Umbilical cord (tissue), 1 donor: ENCODE measurements at regions not wholly inside any gene's neighbourhood (a gene's known extent, or its start where the extent isn't known, plus 50 kb on each side); places are given as distances from the start of the nearest gene placed in this dataset.

Experiments used
- DNase-seq: peaks from one replicate; pipeline ENCODE4 v3.0.0-alpha.2; 2015; ENCODE audit warnings: low spot score

DNA sequence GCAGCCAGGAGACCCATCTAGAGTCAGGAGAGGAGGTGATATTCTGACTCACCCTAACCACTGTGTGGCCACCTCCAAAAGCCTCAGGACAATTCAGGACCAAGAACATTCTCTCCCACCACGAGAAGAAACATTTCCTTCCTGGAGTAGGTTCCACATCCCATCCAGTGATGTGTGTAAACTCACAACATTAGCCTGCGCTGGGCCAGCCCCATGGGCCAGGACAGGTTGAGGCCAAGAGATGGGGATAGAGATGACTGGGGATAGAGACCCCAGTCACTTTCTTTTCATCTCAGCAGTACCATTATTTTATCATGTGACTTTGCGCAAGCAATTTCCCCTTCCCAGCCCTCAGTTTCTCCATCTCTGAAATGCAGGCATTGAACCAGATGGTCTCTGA lies 126.6 kb upstream of the PTPRT start:
- no peak for DNase-seq

DNA sequence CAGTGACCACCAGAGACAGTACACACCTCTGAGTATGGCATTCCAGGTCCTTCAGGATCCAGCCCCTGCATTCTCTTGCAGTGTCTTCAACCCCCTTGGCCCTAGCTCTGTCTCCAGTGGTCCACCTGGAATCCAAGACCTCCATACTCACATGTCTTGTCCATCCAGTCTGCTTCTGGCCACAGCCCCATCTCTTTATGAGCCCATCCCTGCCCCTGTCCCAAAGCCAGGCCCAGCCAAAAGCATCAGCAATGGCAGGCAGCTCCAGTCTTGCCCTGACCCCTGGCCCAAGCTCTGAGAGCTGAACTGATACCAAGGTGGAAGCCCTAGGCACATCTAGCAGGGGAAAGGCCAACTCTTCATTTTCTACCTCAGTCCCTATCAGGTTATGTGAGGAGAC lies 119.6 kb upstream of the PTPRT start:
- DNase-seq: no peak

DNA sequence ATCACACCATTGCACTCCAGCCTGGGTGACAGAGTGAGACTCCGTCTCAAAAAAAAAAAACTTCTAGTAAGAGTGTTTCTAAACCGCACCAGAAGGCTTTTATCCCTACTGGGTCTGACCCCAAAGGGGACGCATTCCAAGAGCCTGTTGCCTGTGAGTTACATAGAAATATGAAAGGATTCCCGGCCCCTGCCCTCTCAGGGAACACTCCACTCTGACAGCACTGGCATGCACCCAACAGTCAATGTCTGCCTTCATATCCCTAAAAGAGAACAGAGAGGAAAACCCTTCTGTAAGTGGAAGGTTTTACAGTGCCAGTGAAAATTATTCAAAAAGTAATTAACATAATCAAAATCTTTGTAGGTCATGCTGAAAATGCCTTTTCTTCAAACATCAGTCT lies 117.1 kb upstream of the PTPRT start:
- DNase-seq: no peak

DNA sequence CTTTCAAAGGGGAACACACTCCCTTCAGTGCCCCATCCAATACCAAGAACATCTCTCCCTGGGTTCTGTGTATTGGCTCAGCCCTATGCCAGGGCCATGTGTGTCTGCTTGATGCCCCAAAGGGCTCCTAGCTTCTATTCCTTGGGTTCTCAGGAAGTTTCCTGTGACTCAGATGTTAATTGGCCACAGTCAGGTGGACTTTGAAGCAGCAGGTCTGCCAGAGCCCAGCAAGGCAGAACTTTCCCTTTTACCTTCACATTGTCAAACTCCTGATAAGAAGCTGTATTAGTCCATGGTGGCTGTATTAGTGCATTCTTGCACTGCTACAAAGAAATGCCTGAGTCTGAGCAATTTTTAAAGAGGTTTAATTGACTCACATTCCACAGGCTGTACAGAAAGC lies 116.0 kb upstream of the PTPRT start:
- no peak for DNase-seq

DNA sequence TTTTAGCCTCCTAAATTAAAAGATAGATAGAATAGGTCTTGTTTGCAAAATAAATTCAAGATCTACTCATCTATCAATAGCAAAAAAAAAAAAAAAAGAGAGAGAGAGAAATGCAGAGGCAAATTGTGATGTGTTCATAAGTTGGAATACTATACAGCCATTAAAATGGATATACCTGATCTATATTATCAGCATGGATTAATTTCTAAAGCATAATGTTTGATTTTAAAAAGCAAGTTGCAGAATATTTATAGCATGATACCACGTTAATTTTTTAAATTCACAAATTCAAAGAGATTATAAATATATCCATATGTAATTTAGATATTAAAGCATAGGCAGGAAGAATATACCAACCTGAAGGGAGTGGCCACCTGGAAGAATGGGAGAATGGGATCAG lies 114.9 kb upstream of the PTPRT start:
- no peak for DNase-seq

DNA sequence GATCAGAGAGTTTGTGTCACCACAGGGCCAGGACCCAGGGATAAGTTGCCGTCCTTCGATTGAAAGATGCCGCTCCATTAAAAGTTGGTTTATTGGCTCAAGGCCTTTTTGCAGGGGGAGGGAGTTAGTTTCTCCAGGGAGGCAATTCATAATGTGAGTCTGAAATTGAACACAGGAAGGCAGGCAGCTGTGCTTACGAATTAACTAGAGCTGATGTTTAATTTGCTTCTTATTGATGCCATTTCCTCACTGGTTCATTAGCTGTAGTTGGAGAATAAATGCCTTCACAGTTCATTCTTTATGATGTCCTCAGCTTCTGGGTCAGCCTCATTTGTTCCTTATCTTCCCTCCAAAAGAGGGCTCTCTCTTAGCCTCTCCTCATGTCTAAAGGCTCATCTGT lies 113.2 kb upstream of the PTPRT start:
- no peak for DNase-seq

DNA sequence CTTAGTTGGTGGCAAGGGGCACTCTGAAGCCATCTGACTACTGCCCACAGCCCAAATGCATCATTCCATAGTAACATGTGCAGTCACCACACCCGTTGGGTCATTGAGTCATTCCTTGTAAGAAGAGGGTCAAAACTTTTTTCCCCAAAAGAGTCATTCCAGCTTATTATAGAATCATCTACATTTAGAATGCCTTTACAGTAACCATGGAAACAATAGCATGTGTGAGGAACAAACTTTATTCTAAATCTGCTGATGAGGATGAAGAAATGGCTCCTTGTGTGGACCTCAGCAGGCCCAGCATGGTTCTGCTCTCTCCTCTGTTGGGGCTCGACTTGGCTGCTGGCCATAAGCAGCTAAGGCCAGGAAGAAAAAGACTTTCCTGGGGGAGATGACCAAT lies 111.2 kb upstream of the PTPRT start:
- DNase-seq: no peak

DNA sequence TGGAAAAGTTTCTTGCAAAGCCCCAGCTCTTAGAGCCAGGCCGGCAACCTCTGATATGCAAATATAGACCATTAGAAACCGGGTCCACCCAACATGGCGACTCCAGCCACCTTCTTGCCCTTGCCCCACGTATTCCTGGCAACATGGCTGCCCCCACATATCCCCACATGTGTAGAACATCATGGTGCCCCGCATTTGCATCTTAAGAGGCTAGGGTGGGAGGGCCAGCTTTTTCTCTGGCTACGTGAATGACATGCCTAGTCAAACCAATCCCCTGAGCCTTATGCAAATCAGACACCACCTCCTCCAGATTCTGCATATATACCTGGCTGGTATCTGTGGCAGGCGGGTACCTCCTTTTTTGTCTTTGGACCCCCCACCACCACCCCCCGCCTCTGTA lies 106.1 kb upstream of the PTPRT start:
- no peak for DNase-seq

DNA sequence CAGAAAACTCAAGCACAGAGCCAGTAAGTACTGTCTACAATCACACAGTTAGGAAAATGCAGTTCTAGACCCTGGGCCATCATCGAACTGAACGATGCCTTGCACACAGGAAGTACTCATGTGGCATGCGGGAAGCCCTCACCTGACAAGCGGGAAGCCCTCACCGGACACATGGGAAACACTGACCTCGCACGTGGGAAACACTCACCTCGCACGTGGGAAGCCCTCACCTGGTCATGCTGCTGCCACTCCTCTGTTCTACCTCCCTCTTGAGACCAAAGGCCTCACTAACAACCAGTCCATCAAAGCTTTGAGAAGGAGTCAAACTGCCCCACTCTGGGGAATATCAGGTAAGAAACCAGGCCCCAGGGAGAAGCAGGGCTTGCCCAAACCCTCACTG lies 105.6 kb upstream of the PTPRT start:
- DNase-seq: no peak

DNA sequence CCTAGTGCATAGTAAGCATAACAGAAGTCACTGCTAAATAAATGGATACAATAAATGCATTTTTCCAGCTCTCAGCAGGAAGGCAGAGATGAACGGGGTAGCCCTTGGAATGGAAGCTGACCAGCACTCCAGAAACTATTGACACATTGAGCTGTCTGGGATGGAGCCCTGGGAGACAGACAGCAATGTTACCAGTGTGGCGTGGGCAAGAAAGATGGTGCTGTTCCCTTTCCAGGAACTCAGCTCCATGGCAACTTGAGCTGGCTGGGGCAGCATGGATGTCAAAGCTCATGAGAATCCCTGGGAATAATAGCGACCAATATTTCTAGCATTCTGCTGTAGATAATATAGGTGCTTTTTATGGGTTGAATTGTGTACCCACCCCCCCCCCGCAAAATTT lies 104.3 kb upstream of the PTPRT start:
- no peak for DNase-seq

DNA sequence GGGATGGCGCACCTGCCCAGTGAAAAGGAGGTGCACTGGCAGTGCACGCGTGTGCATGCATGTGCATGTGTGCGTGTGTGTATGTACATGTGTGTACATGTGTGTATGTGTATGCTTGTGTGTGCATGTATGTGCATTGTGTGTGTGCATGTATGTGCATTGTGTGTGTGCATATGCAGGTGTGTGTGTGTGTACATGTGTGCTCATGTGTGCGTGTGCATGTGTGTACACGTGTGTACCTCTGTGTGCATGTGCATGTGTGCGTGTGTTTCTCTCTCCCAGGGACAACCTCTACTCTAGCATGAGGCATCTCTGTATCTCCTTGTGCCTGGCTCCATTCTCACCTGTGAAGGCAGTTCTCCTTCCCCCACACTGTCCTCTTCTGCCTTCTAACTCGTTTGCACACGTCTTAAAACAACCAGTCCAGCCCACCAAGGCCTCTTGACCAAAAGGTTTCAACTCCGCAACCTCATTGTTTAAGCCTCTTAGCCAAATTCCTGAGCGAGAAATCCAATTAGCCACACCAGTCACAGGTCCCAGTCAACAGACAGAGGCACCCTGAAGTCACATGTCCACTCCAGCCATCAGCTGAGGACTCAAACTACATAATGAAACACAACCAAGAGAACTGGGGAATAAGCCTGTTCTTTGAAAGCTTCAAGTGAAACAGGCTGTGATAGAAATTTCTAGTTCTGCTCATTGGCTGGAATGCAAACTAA lies 103.5 kb upstream of the PTPRT start:
- no peak for DNase-seq

DNA sequence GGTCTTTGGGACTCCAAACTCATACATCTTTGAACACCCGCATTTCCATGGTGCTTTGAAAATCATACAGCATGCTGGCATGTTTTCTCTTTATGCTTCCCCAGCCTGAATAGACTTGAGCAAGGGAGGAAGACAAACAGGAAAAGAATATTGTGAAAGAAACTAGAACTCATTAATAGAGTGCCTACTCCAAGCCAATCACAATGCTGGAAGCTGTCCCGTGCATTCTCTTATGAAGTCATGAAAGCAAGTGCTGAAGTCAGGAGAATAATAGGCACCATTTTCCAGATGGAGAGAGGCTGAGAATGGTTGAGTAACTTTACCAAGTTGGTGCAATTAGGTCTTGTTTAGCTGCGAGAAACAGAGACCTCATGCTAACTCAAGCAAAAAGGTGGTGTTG lies 102.5 kb upstream of the PTPRT start:
- no peak for DNase-seq

DNA sequence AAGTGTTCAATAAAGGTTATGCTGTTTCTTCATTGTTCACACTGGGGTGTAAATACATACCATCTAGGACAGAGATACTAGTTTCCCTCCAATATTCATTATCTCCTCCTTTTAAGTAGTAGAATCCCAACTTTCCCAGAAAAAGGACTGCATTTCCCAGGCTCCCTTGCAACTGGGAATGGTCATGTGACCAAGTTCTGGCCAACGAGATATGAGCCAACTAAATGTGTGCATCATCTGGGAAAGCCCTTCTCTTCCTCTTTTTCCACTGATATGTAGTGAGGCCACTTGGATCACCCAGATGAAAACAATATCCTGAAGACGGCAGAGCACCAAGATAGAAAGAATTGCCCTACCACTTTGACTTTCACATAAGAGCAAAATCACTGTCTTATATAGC lies 97.9 kb upstream of the PTPRT start:
- DNase-seq: no peak

DNA sequence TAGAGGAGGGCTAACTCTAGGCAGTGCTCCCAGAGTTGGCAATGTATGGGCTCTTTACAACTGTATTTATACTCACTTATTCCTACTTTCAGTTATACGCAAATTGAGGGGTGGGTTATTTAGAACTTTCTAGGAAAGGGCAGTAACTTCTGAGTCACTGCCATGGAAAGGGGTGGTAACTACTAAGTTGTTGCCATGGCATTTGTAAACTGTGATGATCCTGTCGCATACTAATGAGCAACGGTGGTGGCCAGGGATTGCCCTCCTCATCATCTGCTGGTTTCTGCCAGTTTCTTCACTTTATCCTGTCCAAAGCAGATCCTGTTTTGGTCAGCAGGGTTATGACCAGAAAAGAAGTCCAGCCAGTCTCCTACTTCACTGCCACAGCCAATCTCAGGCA lies 95.5 kb upstream of the PTPRT start:
- no peak for DNase-seq

DNA sequence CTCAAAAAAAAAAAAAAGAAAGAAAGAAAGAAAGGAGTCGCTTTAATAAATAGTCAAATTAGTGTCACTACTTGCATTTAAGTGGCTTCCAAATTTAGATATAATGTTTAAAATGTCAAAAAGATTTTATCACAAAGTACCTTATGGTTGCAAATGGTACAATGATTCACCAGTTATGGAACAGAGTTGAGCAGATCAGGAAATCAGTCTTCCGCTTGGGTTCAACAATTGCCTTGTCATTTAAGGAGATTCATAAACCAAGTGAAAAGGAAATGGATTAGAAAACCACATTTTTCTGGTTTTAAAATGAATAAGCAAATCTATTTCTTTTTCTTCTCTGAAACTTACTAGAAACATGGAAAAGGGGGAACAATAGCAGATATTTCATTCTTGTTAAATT lies 94.8 kb upstream of the PTPRT start:
- no peak for DNase-seq

DNA sequence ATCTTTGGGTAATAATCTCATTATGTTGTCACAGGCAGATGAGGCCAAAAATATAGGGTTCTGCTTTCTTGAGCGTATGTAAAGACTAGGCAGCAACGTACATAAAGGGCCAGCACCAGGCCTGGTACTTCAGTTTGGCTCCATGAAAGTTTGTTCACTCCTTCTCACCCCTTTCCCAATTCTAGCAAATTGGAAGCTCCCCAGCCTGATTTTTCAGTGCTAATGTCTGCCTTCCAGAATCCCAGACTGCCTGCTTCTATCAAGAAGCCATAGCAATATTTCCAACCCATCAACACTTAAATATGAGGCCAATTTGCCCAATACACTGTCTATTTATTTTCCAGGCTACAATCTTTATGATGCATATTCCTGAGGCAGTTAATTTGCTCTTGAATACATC lies 93.4 kb upstream of the PTPRT start:
- DNase-seq: no peak

DNA sequence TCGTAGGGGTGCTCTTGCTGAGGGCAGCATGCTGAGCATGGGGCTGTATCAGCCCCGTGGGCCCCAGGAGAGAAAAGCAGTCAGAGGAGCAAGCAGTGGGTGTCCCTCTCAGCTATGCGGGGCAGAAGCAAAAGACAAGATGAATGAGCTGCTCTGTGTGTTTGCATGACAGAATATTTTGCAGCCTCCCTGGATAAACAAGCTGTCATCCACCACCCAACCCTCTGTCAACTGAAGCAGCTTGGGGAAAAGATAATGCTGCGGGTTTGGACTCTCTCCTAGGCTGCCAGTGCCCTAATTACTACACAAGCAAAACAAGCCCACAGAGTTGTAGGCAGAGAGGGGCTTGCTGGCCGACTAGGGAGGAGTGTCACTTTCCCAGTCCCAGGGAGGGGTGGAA lies 82.3 kb upstream of the PTPRT start:
- no peak for DNase-seq

DNA sequence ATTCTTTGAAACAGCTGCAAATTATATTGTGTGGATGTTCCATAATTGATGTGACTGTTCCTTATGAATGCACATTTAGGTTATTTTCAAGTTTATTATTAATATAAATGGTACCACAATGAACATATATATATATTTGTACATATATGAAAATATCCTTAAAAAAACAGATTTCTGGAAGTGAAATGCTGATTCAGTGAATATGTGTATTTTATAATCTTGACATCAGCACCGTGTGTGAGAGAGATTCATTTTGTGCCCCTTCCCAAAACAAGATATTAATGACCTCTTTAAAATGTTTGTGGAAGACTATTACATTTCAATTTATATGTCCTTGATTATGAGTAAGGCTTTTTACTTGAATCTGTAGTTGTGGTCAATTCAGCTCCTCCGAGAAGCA lies 75.7 kb upstream of the PTPRT start:
- DNase-seq: no peak

DNA sequence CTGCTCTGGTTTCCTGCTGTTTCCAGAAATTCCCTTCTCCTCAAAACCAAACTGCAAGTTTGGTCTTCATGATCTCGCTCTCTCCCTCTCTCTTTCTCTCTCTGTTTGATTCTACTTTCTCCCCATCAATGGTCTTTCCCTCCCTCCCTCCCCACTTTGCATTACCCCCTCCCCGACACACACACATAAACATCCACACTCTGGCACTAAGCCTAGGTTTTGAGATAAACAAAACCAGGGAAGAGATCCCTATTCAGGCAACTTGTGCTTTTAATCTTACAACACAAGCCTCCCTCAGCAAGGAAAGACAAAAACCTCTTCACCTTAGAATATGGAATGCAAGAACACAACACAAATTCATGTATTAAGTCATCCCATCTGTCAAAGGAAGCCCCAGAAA lies 73.5 kb upstream of the PTPRT start:
- no peak for DNase-seq

DNA sequence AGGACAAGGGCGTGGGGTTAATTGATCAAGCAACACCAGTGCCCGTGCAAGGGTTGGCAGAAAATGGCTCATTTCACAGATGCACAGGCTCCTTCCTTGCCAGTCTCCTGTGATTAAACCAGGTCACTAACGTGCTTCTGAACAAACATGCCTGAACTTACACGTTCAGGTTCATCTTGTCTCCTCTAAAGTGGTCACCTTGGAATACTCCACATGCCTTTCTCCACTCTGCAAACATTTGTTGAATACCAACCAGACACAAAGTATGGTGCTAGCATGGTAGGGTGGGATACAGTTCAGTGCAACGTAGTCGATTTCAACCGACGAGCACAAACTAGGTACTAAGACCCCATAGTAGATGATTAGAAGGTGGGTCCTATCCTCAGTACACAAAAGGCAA lies 72.6 kb upstream of the PTPRT start:
- DNase-seq: no peak

DNA sequence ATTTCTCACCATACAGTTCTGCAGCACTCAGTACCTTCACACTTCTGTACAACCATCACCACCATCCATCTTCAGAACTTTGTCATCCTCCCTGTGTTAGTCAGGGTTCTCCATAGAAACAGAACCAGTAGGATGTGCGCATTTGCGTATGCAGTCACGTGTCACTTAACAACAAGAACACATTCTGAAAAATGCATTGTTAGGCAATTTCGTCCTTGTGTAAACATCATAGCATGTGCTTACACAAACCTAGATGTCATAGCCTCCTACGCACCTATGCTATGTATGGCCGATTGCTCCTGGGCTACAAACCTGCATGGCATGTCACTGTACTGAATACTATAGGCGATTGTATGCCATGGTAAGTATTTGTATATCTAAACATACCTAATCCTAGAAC lies 66.2 kb upstream of the PTPRT start:
- DNase-seq: no peak

DNA sequence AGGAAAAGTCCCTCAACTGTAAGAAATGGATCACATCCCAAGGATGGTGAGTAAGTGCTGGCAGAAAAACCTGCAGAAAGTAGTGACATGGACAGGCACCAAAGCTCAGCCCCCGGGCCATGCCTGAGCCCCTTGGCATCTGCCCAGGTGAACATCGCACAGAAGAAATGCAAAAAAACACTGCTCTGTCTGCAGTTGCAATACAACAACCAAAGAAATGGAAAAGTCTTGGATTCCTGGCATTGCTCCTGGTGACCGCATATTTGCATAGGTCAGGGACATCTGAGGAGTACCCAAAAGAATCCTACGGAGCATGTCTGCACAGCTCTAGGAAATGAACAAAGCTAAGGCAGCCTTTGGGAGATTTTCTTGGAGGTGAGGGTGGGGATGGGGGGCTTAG lies 63.1 kb upstream of the PTPRT start:
- DNase-seq: no peak

DNA sequence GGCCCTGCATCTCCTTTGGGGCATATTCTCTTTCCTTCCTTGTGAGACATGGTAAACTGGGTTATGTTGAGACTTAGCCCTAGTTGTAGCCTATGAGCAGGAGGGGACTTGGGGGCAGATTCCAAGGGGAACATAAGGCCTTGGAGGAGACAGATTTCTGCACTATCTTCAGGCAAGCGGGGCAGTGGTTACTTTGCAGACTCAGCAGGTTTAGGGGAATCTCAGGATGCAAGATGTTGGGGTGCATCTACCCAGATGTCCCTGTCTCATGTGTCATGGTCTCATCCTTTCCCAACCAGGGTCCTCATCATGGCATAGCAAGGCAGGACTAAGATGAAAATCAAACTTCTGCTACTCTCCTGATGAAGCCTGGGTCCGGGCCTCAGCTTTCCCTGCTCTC lies 58.6 kb upstream of the PTPRT start:
- DNase-seq: no peak

DNA sequence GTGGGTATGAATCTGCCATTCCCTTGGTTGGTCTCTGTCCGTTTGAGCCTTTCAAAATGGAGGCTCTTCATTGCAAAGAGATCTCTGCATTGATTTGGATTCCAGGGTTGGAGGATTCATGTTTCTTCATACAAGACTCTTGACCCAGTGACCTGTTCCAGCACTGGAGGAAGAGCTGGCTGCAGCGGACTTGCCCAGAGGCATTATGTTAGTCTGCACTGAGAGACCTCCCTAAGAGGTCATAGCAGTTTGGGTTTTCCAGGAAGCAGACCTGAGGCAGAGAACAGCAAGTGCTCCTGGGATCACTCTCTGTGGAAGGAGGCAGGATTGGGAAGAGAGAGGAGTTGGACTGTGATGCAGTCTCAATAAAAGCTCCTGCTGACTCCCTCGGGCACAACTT lies 57.7 kb upstream of the PTPRT start:
- DNase-seq: no peak

DNA sequence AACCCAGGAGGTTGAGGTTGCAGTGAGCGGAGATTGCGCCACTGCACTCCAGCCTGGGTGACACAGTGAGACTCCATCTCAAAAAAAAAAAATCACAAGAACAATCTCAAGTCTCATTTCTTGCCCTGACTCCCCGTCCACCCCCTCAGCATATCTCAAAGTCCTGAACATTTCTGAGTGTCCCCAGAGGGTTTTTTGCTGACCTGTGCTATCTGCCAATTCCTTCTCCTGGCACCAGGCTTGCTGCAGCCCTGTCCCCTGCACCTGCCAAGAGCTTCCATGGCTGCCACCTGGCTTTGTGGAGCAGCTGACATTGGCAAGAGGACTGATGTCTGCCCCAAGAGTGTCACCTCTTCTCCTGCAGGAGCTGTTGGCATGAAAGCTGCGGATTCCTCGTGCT lies 54.9 kb upstream of the PTPRT start:
- DNase-seq: no peak
